Fibroblast of skin of left quadriceps (primary cell): ENCODE measurements at regions not wholly inside any gene's neighbourhood (a gene's known extent, or its start where the extent isn't known, plus 50 kb on each side); places are given as distances from the start of the nearest gene placed in this dataset.
"Not testable (repeated sequence)": the region's sequence is repeated elsewhere in the genome, so short reads cannot be mapped to it uniquely, and the experiment has no call there.

Source experiments
- DNase-seq, 2 experiments: peaks; one replicate each; pipeline ENCODE4 v3.0.0-alpha.2; 2013; ENCODE audit warnings: low read depth in 2 of 2

GRCh38 chr9:22508354-22508753, 61.7 kb downstream of the DMRTA1 start:
- DNase-seq: not testable (repeated sequence)

DNA sequence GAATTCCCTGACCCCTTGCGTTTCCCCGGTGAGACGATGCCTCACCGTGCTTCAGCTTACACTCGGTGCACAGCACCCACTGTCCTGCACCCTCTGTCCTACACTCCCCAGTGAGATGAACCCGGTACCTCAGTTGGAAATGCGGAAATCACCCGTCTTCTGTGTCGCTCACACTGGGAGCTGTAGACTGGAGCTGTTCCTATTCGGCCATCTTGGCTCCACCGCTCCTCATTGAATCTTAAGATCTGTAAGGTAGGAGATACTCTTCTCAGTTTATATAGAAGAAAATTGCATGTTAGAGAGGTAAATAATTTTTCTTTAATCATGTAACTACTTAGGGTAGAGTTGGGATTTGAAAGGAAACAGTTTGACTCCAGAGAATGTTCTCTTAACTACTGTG, 62.2 kb downstream of the DMRTA1 start:
- DNase-seq: no peak

- DNase-seq: no peak
Observed at GRCh38 chr9:22512495-22512894, 65.9 kb downstream of the DMRTA1 start.

- DNase-seq: no peak
Observed at GRCh38 chr9:22514871-22515270, 68.2 kb downstream of the DMRTA1 start.

DNA sequence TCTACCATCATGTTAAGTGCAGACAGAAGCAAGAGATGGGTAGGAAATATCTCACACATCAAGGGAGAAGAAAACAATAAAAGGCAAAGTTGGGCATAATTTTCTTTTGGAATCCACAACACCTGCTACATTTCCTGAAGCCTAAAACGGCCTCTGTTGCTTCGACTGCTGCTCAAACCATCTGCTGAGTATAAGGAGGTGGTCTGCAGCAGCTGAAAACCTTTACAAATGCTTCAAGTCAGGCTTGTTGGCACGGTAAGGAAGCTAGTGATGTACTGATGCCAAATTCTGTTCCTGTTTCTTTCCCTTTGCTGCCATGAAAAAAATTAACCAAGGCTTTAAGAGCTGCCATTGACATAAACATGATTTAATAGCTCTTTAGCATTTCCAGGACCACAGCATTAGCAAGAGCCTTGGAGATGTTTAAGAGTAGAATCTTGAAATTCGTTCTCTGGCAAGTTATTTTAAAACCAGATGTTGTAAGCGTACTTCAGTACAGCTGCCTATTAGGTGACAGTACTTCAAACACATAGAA, 75.6 kb downstream of the DMRTA1 start:
- DNase-seq: no peak

GRCh38 chr9:22528485-22528884, 81.9 kb downstream of the DMRTA1 start:
- DNase-seq: no peak

GRCh38 chr9:22529426-22530199, 83.0 kb downstream of the DMRTA1 start:
- DNase-seq: no peak

- DNase-seq: no peak
Observed at GRCh38 chr9:22535780-22536179, 89.2 kb downstream of the DMRTA1 start.

DNA sequence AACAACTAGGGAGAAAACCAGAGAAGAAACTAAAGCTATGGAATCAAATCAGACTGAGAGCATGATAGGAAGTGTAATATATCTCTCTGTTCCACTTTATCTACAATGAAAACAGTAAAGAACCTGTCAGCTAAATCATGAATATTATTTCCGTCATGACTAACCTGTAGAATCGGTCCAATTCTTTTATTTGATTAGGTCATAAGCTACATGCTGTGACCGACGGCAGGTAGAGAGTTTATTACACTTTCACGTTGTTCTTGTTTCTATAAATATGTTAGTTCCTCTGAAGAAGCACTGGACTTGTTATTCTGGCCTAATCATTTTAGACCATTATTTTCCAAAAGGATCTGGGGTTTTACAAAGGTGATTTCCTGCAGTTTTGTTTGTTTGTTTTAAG, 91.1 kb downstream of the DMRTA1 start:
- DNase-seq: no peak

- DNase-seq: no peak
Observed at GRCh38 chr9:22548625-22549024, 102.0 kb downstream of the DMRTA1 start.

DNA sequence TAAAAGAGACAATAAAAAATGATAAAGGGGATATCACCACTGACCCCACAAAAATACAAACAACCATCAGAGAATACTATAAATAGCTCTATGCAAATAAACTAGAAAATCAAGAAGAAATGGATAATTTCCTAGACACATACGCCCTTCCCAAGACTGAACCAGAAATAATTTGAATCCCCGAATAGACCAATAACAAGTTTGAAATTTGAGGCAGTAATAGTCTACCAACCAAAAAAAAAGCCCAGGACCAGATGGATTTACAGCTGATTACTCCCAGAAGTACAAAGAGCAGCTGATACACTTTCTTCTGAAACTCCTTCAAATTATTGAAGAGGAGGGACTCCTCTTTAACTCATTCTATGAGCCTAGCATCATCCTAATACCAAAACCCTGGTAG, 128.1 kb downstream of the DMRTA1 start:
- DNase-seq: no peak

GRCh38 chr9:22580788-22581187, 134.2 kb downstream of the DMRTA1 start:
- DNase-seq: no peak

GRCh38 chr9:22582221-22582620, 135.6 kb downstream of the DMRTA1 start:
- no peak for DNase-seq

DNA sequence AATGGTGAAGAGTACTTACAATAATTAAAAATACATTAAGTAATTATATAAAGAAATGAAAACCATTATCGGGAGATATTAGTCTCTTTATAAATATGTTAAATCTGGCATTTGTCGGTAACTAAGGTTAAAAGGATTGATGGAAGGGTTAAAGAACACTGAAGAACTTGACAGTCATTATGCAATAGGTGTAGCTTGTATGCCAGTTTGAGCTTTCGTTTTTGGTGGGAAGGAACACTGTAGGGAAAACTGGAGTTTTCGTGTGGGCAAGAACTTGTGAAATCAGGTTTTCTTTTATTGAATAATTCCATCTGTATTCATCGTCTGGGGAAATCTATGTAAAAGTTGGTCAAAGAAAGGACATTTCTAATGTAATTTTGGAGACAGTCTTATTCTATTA, 142.3 kb downstream of the DMRTA1 start:
- DNase-seq: no peak

- DNase-seq: no peak
Observed at GRCh38 chr9:22590336-22591033, 143.9 kb downstream of the DMRTA1 start.

GRCh38 chr9:22595805-22596204, 149.2 kb downstream of the DMRTA1 start:
- no peak for DNase-seq

- DNase-seq: no peak
Observed at GRCh38 chr9:22617156-22617555, 170.5 kb downstream of the DMRTA1 start.

- DNase-seq: no peak
Observed at GRCh38 chr9:22622815-22623214, 176.2 kb downstream of the DMRTA1 start.

DNA sequence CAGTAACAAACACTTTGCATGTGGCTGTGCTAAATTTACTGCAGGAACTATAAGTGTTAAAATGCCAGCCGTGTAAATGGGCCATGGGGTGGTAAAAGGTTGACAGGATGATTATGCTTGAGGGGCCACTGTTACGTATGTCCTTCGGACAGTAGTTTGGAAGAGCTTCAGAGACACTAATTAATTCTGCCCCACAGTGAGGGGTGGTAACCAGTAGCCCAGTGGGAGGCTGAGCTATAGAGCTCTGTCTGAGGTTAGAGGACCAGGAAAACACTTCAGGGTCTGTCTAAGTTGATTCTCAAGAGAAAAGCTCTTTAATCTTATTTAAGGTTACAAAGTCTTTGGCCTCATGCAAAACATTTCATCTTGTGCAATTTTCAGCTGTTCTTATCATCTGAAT, 176.6 kb downstream of the DMRTA1 start:
- DNase-seq: no peak

DNA sequence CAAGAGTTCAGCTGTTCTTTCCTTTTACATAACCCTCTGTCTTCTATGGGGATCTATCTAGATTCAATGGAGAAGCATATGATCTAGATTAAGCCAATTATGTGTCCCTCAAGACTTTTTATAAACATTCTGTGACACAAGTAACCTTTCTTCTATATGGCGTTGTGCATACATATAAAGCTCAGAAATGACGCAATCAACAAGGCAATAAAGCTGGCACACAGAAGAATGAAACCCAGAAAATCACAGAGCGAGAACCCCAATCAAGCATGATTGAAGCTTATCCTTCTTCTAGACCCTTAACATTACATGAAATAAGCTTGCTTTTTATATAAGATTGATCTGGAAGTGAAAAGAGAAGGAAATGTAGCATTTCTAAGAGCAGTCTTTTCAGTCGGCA, 178.9 kb downstream of the DMRTA1 start:
- DNase-seq: no peak

DNA sequence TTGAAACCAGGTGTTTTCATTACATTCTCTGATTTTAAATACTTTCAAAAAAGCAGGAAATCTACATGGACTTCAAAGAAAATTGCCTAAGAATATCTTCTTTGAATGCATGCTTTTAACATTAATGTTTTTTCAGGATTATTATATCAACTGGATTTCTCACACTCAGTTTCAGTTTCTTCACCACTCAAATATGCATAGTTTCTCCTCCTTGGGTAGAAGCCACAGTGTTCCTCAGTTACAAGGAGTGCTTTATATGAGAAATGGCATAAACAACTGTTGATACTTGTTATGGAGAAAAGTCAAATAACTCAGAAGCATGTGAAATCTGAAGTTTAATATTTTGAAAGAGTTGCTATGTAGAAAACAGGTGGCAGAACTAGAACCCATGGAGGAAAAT, 196.9 kb downstream of the DMRTA1 start:
- DNase-seq: no peak

- no peak for DNase-seq
Observed at GRCh38 chr9:22645893-22646292, 199.3 kb downstream of the DMRTA1 start.

DNA sequence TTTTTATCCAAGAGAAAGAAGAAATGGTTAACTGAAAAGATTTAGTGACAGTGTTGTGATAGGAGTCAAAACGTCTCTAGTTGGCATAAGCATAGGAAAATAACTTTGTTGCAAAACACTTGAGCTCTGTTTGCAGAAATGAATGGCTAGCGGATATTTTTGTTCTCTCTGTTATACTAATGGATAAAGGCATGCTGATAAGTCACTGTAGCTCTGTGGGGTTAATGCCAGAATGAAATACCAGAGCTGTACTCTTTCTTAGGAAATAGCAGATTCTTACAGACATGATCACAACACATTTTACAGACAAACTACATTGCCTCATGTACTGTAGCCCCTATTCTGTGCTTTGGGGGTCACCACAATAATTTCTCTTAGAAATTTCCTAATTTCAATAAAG, 202.8 kb downstream of the DMRTA1 start:
- DNase-seq: no peak
